ENCODE measurements at regions not wholly inside any gene's neighbourhood (a gene's known extent, or its start where the extent isn't known, plus 50 kb on each side); places are given as distances from the start of the nearest gene placed in this dataset.

- DNase-seq: no peak
Observed at GRCh38 chr18:25962919-25963318, 127.5 kb downstream of the SS18 start.

GRCh38 chr18:25962176-25962575 is 128.2 kb downstream of the SS18 start:
- DNase-seq: no peak

GRCh38 chr18:25957017-25957416 is 133.4 kb downstream of the SS18 start:
- DNase-seq: no peak

GRCh38 chr18:25953111-25953510 is 137.3 kb downstream of the SS18 start:
- no peak for DNase-seq

- no peak for DNase-seq
Observed at GRCh38 chr18:25950321-25950720, 140.1 kb downstream of the SS18 start.

- DNase-seq: no peak
Observed at GRCh38 chr18:25946540-25946939, 143.9 kb downstream of the SS18 start.

- no peak for DNase-seq
Observed at GRCh38 chr18:25935356-25935755, 155.1 kb downstream of the SS18 start.

GRCh38 chr18:25931126-25931525 is 159.3 kb downstream of the SS18 start:
- DNase-seq: no peak

GRCh38 chr18:25929787-25930186 is 160.6 kb downstream of the SS18 start:
- DNase-seq: no peak

GRCh38 chr18:25927830-25928229 is 162.6 kb downstream of the SS18 start:
- no peak for DNase-seq

GRCh38 chr18:25923193-25923592 is 167.2 kb downstream of the SS18 start:
- DNase-seq: no peak

- DNase-seq: peak; percentile 32
Observed at GRCh38 chr18:25921677-25922421, 168.6 kb downstream of the SS18 start.

GRCh38 chr18:25915907-25916306 is 174.5 kb downstream of the SS18 start:
- no peak for DNase-seq

- no peak for DNase-seq
Observed at GRCh38 chr18:25898965-25899364, 191.4 kb downstream of the SS18 start.

GRCh38 chr18:25896956-25897355 is 193.5 kb downstream of the SS18 start:
- no peak for DNase-seq

GRCh38 chr18:25896178-25896780 is 194.1 kb downstream of the SS18 start:
- peak; percentile 15 for DNase-seq

GRCh38 chr18:25895518-25895917 is 194.9 kb downstream of the SS18 start:
- DNase-seq: no peak

- DNase-seq: no peak
Observed at GRCh38 chr18:25886283-25886682, 204.1 kb downstream of the SS18 start.

GRCh38 chr18:25883091-25883490 is 207.3 kb downstream of the SS18 start:
- DNase-seq: no peak

GRCh38 chr18:25881149-25881548 is 209.3 kb downstream of the SS18 start:
- DNase-seq: no peak

- DNase-seq: no peak
Observed at GRCh38 chr18:25880441-25880840, 210.0 kb downstream of the SS18 start.

- DNase-seq: no peak
Observed at GRCh38 chr18:25876330-25876948, 214.0 kb downstream of the SS18 start.

- DNase-seq: no peak
Observed at GRCh38 chr18:25875551-25876240, 214.7 kb downstream of the SS18 start.

GRCh38 chr18:25873833-25874232 is 216.6 kb downstream of the SS18 start:
- no peak for DNase-seq

All from 8988T (cell line).